Right lobe of liver (tissue), 6 donors: ENCODE measurements at regions not wholly inside any gene's neighbourhood (a gene's known extent, or its start where the extent isn't known, plus 50 kb on each side); places are given as distances from the start of the nearest gene placed in this dataset.

Experiments used
- ATAC-seq, 4 donors: fragments of 200-7000 bp; cut with Tn5 transposase; one replicate each; pipeline ENCODE4 v1.9.1; 2020; ENCODE audit warnings: mild to moderate bottlenecking in 4 of 4, moderate library complexity in 4 of 4
- DNase-seq, 3 donors: peaks; one replicate each; pipeline ENCODE4 v3.0.0-alpha.2; 2020
- H3K27ac ChIP-seq, 3 donors: fragments of 200-600 bp; one replicate each; pipeline ENCODE4 v1.8.0; 2022
- H3K27me3 ChIP-seq, 2 donors: fragments of 200-600 bp; one replicate each; pipeline ENCODE4 v1.8.0; 2022
- H3K36me3 ChIP-seq, 4 donors: fragments of 200-600 bp; sonication (generic) in 1 of 4; one replicate each; pipeline versions ENCODE4 v1.5.1 to v1.8.0; 2017 to 2022; ENCODE audit warnings: control low read depth in 1 of 4
- H3K4me1 ChIP-seq, 4 donors: fragments of 200-600 bp; sonication (generic) in 1 of 4; one replicate each; pipeline versions ENCODE4 v1.5.1 to v1.8.0; 2017 to 2022; ENCODE audit warnings: control low read depth in 1 of 4
- H3K4me3 ChIP-seq, 3 donors: fragments of 200-600 bp; one replicate each; pipeline ENCODE4 v1.8.0; 2022
- H3K9me3 ChIP-seq, 4 donors: fragments of 200-600 bp; sonication (generic) in 1 of 4; one replicate each; pipeline versions ENCODE4 v1.5.1 to v1.8.0; 2017 to 2022; ENCODE audit warnings: control low read depth in 1 of 4
- CTCF ChIP-seq, 4 donors: fragments of 200-600 bp in 3 of 4; fragments of 450-650 bp in 1 of 4; IDR thresholded peaks; one replicate each; pipeline versions ENCODE4 v1.5.1 to v1.8.0; 2016 to 2022; ENCODE audit warnings: antibody characterized with exemption in 4 of 4, mild to moderate bottlenecking in 2 of 4
- POLR2A ChIP-seq: fragments of 450-650 bp; IDR thresholded peaks from one replicate; pipeline ENCODE4 v1.6.1; 2017; ENCODE audit warnings: antibody characterized with exemption, mild to moderate bottlenecking
- WGBS: methylation state at CpG from one replicate; pipeline ENCODE4 v1.1.6; 2018; ENCODE audit warnings: low coverage, low lambda C conversion rate; ENCODE audit not compliant: insufficient coverage; ENCODE audit errors: missing lambda C conversion rate; 5-methylcytosine and 5-hydroxymethylcytosine counted together
- intact Hi-C, 2 donors: fragments of 100-400 bp; cut with DNase I; formaldehyde crosslinking; loops; one replicate each; pipeline versions ENCODE4 v1.11.2 to v1.14.1; 2022
- microRNA-seq, 2 donors: library from miRNA; unstranded; fragments of <30 nt; microRNA quantifications; one replicate each; pipeline ENCODE4, GENCODE V29; 2019 to 2020
- small RNA-seq, 2 experiments: library from RNA; depleted of rRNA; stranded (forward); fragments of <200 nt; gene quantifications; one replicate each; pipeline ENCODE3, GENCODE V24; 2016
- donor health status: DM: no; HTN: yes; CAD: no.
- donor health status: DM: no; HTN: no; CAD: no.
- donor health status: DM: no; HTN: no; CAD: no.
- donor health status: DM: no; HTN: yes; CAD: no.
- donor health status: DM: no; HTN: yes; CAD: no.

GRCh38 chr13:44320611-44321010, 53.0 kb upstream of the SERP2 start:
- Histone ChIP-seq H3K4me3 (no peak overlapping the region), H3K36me3 (no peaks in the 10 kb centered on the region), H3K4me1 (peaks cover 0 to 6% (median 0%) of the 10 kb centered on the region in 4 donors), H3K27ac (no peak overlapping the region), H3K27me3 (no peaks in the 10 kb centered on the region), H3K9me3 (no peaks in the 10 kb centered on the region)
- ATAC-seq (no peak), DNase-seq (no peak)
- intact Hi-C loops = no loop called here
- no peak for TF ChIP-seq POLR2A
- TF ChIP-seq CTCF (IDR thresholded peaks at IDR 0.05) = no peak

GRCh38 chr13:44321961-44322360, 51.7 kb upstream of the SERP2 start:
- intact Hi-C loops = no loop called here

DNA sequence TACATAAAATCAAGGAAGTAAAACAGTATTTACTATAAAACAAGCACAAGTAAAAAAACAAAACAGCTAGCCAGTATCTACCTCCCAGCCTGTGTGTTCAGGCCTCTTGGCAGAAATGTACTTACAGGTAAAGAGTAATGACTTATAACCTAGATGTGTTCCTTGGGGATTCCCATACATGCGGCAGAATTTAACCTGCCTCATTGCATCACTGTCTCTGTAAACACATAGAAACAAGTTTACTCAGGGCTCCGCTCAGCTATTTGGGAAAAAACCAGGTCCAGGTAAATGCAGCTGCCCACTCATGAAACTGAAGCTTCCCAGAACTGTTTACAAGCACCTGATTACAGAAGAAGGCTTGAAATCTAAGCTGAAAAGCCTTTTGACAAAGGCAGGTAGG, 50.7 kb upstream of the SERP2 start:
- H3K27ac ChIP-seq = peak overlapping the region in 2 of 3 donors; percentile 18 to 44
- no peaks in the 10 kb centered on the region for H3K36me3 ChIP-seq
- H3K4me1 ChIP-seq = peaks cover 0 to 6% (median 0%) of the 10 kb centered on the region in 4 donors
- TF ChIP-seq POLR2A = no peak
- no peak for TF ChIP-seq CTCF (IDR thresholded peaks at IDR 0.05)
- no peaks in the 10 kb centered on the region for H3K27me3 ChIP-seq
- whole genome bisulfite sequencing = 42% methylated on average over 2 of the region's 2 CpGs
- no peaks in the 10 kb centered on the region for H3K9me3 ChIP-seq
- ATAC-seq = peak; percentile 85 to 95 (median 90)
- peak in 1 of 3 donors; percentile 17 for DNase-seq
- H3K4me3 ChIP-seq = no peak overlapping the region
- intact Hi-C loops = no loop called here

More at GRCh38 chr13:44321961-44322360, 51.7 kb upstream of the SERP2 start:
- TF ChIP-seq CTCF (IDR thresholded peaks at IDR 0.05) (no peak), POLR2A (no peak)
- Histone ChIP-seq H3K9me3 (no peaks in the 10 kb centered on the region), H3K36me3 (no peaks in the 10 kb centered on the region), H3K4me1 (peaks cover 0 to 6% (median 0%) of the 10 kb centered on the region in 4 donors), H3K27me3 (no peaks in the 10 kb centered on the region), H3K27ac (no peak overlapping the region), H3K4me3 (no peak overlapping the region)
- ATAC-seq = no peak
- DNase-seq = no peak
- WGBS = 86% methylated on average over 2 of the region's 2 CpGs

DNA sequence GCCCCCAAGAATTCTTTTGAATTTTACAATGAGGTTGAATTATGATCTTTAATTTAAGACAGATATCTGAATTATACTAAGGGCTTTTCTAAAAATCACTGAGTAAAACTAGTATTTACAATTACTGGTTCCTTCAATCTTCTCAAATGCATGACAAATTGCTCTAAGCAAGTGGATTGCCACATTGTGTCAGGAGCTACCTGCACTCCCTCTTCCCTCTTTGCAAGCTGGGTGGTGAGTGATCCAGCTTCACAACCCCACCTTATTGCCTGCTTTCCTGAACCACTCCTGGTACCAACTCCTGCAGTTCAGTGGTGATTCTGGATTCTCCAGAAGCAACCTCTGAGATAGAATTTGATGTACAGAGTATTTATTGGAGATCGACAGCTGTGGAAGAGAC, 49.9 kb upstream of the SERP2 start:
- ATAC-seq = peak in 1 of 4 donors; percentile 31
- Histone ChIP-seq H3K4me3 (no peak overlapping the region), H3K27ac (no peak overlapping the region), H3K4me1 (peaks cover 0 to 6% (median 0%) of the 10 kb centered on the region in 4 donors), H3K36me3 (no peaks in the 10 kb centered on the region), H3K27me3 (no peaks in the 10 kb centered on the region), H3K9me3 (no peaks in the 10 kb centered on the region)
- no CpG with 5 or more reads among the region's 1 CpG for WGBS
- TF ChIP-seq POLR2A (no peak), CTCF (IDR thresholded peaks at IDR 0.05) (no peak)
- no peak for DNase-seq
- intact Hi-C loops = no loop called here

Small RNA genes in the stretch of these regions (microRNA-seq; reads per million reads assigned to microRNA genes)
- gene MIR8079 = 0 reads per million in 2 donors

Small RNA genes in the stretch of these regions (small RNA-seq; reads per million reads assigned to genes)
- 0 reads per million in 2 experiments for gene MIR8079
